Stimulated activated CD4-positive, alpha-beta T cell treated with anti-CD3 and anti-CD28 coated beads, Interleukin-2, amount 100 ng/mL, for 48 hours (primary cell): ENCODE measurements at regions not wholly inside any gene's neighbourhood (a gene's known extent, or its start where the extent isn't known, plus 50 kb on each side); places are given as distances from the start of the nearest gene placed in this dataset.

Experiments
- DNase-seq, 2 donors: peaks; one replicate each; pipeline ENCODE4 v3.0.0-alpha.2; 2020

GRCh38 chr19:28245937-28246336 is 967.0 kb downstream of the UQCRFS1 start:
- no peak for DNase-seq

DNA sequence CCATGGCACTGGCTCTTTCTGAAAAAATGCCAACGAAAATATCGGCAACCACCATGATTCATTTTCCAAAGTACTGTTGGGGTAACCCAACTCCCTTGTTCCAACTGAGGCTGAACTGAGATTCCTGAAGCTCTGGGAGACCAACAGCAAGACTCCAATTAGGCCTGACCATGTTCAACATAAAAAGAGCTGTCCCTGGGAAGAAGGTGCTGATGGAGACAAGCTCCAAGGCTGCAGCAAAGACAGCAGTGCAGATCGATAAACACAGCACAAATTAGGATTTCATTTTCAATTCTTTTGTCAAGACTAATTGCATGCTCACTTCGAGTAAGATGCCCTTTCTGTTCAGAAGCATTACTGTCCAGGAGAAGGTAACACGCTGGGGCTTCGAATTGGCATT is 968.0 kb downstream of the UQCRFS1 start:
- no peak for DNase-seq

- peak; percentile 2 to 9 for DNase-seq
These were observed 970.5 kb downstream of the UQCRFS1 start for GRCh38 chr19:28242317-28242927.

DNA sequence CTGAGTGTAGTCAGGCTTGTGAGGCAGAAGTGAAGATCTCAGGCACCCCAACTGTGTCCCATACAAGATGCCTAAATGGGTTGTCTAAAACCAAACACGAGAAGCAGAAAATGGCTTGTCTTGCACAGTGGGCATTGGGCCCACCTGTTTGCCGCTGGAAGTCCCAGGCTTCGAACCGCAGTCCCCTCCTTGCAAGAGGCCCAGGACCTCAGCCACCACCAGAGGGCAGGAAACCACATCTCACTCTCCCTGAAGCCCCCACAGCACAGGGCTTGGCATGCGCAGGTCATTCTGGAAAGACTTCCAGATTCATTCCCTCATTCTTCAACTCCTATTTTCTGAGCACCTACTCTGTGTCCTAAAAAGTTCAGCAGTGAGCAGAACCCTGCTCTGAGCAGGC is 973.7 kb downstream of the UQCRFS1 start:
- no peak for DNase-seq

DNA sequence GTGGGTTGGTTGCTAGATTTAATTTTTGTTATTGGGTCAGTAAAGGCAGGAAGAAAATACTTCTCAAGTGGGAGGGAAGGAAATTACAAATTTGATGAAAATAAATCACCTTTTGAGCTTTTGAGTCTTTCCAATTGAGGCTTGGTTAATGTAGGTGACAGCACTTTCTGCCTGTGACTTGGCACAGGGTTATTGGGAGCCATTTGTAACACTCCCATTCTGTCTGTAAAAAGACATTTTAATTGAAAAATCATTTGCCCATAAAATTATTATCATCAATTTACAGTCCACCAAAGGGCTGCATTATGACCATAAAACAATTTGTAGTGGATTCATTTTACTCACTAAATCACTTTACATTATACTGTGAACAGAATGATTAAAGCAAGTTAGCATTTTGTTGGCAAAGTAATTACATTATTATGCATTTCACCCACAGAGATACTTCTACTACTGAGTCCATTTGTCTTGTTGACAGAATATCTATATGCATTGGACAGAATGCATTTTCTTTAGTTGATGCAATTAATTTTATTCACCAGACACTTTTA is 974.6 kb downstream of the UQCRFS1 start:
- no peak for DNase-seq

- DNase-seq = no peak
These were observed 977.3 kb downstream of the UQCRFS1 start for GRCh38 chr19:28235606-28236125.

- DNase-seq = no peak
These were observed 978.3 kb downstream of the UQCRFS1 start for GRCh38 chr19:28234637-28235036.

DNA sequence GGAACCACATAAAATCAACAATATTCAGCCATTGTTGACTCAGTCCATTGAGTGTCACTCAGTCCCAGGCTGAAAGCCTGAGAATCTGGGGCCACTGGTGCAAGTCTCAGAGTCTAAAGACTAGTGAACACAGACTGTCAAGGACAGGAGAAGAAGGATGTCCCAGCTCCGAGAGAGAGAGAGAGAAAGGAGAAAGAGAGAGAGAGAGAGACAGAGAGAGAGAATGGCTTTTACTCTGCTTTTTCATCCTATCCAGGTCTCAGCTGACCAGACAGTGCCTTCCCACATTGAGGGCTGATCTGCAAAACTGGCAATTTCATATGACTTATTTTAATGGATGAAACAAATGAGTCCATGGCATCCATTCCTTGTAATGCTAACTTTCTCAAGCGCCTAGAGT is 984.1 kb downstream of the UQCRFS1 start:
- no peak for DNase-seq

GRCh38 chr19:28224441-28224840 is 988.5 kb downstream of the UQCRFS1 start:
- DNase-seq = no peak

- DNase-seq = no peak
These were observed 991.2 kb downstream of the UQCRFS1 start for GRCh38 chr19:28221736-28222135.

GRCh38 chr19:28218728-28219127 is 994.2 kb downstream of the UQCRFS1 start:
- no peak for DNase-seq

DNA sequence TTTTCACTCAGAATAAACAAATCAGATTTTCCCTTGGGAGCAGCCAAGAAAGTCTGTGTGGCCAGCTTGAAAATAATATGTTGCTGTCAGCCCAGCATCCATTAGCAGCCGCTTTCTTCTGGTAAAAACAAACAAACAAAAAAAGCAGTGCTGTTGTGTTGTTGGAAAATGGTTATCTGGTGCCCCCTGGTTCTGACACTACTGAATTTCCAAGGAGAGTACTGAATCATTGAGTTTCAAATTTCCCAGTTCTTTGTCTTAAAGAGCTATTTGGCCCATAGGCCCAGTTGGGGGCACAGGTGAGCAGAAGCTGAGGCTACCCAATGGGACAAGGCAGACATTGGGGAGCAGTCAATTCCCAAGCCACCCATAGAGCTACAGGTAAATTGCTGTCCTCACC is 995.9 kb downstream of the UQCRFS1 start:
- DNase-seq = no peak

DNA sequence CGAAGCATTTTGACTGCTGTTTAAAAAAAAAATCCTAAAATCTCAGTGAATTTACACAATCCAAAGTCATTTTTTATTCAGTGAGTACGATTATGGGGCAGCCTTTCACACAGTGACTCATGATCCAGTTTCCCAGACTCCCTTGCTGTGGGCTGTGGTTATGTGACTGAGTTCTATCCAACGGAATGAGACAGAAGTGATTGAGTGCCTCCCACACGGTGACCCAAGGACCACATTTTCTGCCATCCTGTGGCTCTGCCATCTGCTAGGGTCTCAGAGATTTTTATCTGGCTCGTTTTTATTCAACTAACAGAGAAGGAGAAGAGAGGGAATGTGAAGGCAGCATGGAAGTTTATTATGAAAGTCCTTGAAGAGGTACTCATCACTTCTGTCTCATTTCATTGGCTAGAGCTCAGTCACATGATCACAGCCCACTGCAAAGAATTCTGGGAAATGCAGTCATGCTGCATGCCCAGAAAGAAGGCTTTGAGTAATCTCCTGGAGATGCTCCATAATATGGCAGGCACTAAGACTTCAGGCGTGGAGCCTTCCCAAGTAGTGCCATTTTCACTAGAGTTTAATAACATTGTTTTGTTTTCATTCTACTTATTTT is 999.4 kb downstream of the UQCRFS1 start:
- DNase-seq = no peak

DNA sequence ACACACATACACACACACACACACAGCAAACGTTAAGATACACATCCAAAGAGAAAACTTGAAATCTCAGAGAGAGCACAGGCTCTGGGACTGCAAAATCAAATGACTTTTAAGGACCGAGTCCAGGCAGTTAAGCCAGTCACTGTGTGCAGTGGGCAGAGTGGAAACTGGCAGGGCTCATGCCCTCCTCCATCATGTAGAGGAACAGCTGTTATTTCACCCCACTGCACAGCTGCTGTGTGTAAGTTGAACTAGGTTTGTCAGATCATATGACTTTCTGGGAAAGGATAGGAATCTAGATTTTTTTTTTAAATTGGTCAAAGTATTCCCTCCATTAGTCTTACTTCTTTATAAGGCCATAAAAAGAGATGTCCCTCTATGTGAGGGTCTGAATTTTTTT is 1002.1 kb downstream of the UQCRFS1 start:
- DNase-seq = no peak

DNA sequence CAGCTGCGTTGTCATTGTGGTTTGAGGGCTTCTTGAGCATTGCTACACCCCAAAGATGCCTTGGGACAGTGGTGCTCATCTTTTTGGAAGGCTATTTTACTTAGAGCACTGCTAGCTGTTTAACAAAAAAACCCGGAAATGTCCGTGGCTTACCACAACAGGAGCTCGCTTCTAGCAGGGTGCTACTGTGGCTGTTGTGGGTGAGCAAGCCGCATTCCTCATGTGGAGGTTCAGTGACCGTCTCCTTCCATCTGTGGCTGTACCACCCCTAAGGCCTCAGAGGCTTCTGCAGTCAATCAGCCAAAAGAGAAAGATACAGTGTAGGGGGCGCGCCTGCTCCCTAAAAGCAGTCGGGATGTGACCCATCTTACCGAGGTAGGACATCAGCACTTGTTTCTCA is 1004.2 kb downstream of the UQCRFS1 start:
- DNase-seq = no peak

DNA sequence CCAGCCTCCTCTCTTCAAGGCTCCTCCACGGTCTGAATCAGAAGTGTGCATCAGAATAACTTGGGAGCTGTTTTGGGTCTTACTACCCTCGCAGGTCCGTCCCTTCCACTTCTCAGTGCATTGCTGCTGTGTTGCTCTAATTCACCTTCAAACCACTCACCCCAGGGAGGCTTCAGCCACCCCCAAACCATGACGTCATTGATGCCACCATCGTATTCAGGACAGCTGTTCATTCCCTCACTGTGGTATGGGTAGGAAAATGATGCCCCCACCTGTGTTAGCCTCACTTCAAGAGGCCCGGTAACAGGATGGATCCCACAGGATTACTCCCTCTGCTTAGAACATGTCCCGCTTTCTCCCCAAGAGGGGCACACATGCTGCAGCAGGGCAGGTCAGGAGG is 1005.7 kb downstream of the UQCRFS1 start:
- DNase-seq = no peak

DNA sequence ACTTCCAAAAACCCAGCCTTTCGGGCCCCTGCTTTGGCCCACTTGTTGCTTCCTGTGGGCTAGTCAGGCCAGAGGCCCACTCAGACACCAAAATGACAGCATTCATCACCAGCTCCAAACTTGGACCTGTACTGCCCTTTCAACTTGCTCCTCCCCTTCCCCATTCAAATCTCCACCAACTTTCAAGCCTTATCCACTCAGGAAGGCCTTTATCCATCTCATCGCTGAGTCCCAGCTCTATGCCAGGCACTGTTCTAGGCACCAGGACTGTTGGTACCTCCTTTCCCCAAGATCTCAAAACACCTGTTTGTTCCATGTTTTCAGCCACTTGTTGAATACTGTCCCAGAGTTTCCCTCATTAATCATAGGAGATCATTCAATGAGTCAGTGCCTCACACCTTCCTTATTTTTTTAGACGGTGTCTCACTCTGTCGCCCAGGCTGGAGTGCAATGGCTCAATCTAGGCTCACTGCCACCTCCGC is 1011.4 kb downstream of the UQCRFS1 start:
- no peak for DNase-seq

GRCh38 chr19:28199323-28199722 is 1013.6 kb downstream of the UQCRFS1 start:
- no peak for DNase-seq

DNA sequence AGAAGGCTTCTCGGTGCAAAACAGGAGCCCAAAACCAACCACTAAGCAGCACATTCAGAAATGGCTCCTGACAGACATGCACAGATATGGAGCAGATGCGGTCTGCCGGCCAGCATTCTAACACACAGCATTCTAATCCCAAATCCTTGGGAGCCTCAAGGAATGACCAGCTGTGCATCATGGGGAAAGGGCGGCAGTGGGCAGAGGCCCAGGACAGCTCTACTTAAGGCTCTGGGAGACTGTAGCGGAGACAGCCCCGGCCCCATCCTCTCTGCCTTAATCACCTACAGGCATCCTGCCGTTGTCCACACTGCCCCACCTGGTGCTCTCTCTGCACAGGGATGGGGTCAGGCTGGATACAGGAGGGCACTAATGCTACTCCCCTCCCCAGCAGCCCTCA is 1016.0 kb downstream of the UQCRFS1 start:
- DNase-seq = no peak

DNA sequence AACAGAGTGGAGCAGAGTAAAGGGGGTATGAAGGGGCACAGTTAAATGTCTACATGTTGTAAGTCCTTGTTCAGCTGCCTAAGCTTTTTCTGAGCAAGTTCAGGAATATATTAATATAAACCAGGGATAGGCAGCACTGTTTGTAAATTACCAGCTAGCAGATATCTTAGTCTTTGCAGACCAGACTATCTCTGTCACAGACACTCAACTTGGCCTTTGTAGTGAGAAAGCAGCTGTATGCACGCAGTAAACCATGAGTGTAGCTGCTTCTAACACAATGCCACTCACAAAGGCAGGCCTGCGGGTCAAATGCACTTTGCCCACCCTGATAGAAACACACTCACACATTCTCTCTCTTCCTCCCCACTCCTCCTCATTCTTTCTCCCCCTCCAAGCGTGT is 1016.9 kb downstream of the UQCRFS1 start:
- DNase-seq = no peak

- no peak for DNase-seq
These were observed 1027.3 kb downstream of the UQCRFS1 start for GRCh38 chr19:28185646-28186045.

DNA sequence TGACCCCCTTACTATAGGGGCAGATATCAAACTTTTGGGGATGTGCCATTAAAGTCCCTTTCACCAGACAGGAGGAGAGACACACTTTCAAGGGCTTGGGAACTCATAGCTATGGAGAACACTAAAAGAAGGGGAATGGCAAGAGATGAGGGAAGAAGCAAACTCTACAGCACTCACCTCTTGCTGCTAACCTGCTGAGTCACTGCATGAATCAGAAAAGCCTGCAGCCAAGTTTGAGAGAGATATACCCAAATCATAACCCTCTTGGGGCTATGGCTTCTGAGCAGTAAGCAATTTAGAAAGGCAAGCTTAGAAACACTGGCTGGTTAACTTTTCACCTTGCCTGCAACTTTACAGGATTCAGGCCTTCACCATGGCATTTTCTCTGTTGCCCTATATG is 1028.0 kb downstream of the UQCRFS1 start:
- DNase-seq = no peak

- DNase-seq = no peak
These were observed 1036.8 kb downstream of the UQCRFS1 start for GRCh38 chr19:28176193-28176592.

GRCh38 chr19:28171983-28172382 is 1041.0 kb downstream of the UQCRFS1 start:
- no peak for DNase-seq

- DNase-seq = no peak
These were observed 1042.9 kb downstream of the UQCRFS1 start for GRCh38 chr19:28170066-28170465.
